ENCODE measurements at regions not wholly inside any gene's neighbourhood (a gene's known extent, or its start where the extent isn't known, plus 50 kb on each side); places are given as distances from the start of the nearest gene placed in this dataset.

DNA sequence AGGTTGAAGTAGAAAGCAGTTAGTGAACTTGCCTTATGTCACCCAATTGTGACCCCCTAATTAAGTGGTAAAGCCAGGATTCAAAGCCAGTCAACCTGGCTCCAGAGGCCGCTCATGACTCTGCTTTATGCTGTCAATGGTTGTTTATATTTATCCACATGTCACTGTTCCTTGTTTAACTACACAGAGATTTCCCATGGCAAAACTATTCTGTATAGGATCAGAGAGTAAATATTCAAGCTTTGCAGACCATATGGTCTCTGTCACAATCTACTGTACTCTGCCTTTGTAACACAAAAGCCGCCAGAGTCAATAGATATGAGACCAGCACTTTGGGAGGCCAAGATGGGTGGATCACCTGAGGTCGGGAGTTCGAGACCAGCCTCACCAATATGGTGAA, 371.7 kb upstream of the PTBP2 start:
- no peak overlapping the region for H3K4me3 ChIP-seq (ENCODE audit: low read depth, low read length)
- no peak for DNase-seq (ENCODE audit: low read depth)

DNA sequence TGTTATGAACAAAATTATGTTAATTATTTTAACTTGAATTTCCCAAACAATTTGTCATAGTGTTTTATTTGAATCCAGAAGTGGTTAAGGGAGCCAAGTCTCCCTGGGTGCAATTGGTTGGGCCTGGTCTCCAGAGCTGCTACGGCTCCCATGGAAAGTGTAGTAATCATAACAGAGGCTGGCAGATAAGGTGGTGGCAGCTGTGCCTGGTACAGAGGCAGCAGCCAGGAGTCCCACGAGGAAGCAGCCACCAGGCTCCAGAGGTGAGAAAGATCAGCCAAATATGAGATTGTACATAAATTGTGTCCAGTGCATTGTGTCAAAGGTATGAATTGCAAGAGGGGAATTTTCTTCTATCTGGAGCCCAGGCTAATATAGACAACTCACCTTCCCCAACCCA, 368.9 kb upstream of the PTBP2 start:
- no peak for DNase-seq (ENCODE audit: low read depth)
- H3K4me3 ChIP-seq (ENCODE audit: low read depth, low read length) = no peak overlapping the region

DNA sequence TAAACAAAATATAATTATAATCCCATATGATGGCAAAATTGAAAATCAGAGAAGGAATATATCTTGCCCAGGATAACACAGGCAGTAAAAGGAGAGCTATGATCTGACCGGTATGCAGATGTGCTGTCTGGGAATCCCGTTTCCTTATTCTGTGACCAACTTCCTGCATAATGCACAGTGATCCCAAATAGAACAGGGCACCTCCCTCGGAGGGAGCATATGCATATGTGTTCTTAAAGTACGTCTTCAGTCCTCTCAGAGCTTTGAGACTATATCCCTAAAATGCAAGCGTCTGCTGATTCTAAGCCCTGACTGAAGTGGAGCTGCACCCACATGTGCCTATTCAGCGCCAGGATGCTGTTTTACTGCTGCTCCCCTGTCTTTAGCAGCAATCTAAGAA, 366.1 kb upstream of the PTBP2 start:
- H3K4me3 ChIP-seq (ENCODE audit: low read depth, low read length) = no peak overlapping the region
- no peak for DNase-seq (ENCODE audit: low read depth)

DNA sequence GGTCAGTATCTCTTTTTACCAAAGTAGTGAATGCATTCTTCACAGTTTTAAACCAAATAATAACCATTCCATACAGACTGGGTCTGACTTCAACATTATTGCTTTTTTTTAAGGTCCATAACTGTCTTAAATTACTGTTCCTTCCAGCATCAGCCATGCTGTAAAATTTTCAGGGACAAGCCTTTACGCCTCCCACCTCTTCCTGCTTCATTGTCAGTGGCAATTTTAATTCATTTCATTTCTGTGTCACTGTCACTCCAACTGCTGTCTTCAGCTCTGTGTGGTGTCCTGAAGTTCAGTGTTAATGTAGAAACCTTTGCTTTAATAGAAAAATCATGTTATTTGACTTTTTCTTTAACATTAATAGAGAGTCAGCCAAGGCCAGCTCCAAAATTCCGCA, 365.6 kb upstream of the PTBP2 start:
- no peak overlapping the region for H3K4me3 ChIP-seq (ENCODE audit: low read depth, low read length)
- DNase-seq (ENCODE audit: low read depth) = no peak

DNA sequence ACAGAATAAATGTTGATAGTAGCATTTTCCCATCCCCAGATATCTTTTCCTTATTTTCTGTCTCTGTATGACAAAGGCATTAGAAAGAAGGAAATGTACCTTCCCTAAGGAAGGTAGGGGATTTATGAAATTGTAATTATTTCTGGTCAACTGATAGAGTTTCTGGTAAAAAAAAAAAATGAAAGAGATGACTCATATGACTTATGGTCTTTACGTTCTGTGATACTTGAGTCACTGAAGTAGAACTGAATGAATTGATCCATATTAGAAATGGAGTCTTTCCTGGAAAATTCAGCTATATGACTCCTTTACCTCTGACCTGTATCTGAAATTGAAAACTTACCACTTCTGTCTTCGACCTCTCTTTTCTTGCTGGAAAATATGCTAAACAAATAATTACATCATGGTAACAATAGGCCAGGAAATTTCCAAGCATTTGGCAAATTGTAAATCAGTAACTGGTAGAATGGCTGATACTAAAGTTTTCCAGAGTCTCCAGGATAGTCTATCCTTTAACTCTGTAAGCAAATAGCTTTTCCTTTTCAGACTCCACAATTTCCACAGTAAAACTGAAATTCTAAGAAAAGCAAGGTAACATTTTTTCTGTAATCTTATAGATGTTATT, 364.3 kb upstream of the PTBP2 start:
- DNase-seq (ENCODE audit: low read depth) = no peak
- H3K4me3 ChIP-seq (ENCODE audit: low read depth, low read length) = no peak overlapping the region

DNA sequence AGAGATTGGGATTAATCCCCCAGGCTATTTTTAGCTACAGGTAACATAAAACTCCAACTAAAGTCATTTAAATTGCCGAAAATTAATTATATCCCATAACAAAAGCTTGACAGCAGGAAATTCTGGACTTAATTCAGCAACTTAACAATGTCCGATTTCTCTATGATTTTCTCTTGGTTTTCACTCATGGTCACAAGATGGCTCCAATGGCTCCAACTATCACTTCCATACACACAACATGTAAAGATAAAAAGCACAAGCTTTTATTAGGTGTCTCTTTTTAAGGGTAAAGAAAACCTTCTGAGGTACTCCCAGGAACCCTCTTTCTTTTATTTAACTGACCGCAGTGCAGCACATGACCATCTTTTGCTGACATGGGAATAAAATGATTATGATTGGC, 363.5 kb upstream of the PTBP2 start:
- DNase-seq (ENCODE audit: low read depth) = no peak
- H3K4me3 ChIP-seq (ENCODE audit: low read depth, low read length) = no peak overlapping the region

DNA sequence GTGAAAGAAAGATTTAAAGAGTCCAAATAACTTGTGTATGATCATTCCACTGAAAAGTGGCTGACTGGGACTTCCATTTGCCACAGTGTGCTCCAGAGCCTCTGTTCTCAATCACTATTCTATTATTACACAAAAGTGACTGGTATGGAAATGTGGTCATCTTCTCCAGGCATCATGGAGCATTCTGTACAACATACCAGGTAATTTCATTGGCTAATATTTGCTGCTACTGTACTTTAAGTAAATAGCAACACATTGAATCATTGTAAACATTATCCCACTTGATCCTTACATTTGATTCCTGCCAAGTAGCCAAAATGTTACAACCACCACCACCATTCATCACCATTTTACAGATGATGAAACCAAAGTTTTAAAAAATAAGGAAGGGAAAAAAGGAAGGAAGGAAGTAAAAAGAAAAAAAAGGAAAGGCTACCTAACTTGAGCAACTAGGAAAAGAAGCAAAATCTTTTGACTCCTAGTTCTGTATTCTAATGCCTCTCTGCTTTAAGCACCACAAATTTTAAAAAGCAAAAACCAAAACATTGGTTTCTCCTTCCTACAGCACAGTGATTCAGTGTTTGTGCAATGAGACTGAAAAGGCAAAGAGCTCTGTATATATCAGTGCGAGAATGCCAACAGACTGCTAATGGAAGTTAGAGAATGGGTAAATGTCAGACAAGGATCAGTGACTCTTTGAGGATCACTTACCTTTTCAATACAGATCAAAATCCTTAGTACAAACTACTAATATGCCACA, 361.4 kb upstream of the PTBP2 start:
- no peak for DNase-seq (ENCODE audit: low read depth)
- H3K4me3 ChIP-seq (ENCODE audit: low read depth, low read length) = no peak overlapping the region

DNA sequence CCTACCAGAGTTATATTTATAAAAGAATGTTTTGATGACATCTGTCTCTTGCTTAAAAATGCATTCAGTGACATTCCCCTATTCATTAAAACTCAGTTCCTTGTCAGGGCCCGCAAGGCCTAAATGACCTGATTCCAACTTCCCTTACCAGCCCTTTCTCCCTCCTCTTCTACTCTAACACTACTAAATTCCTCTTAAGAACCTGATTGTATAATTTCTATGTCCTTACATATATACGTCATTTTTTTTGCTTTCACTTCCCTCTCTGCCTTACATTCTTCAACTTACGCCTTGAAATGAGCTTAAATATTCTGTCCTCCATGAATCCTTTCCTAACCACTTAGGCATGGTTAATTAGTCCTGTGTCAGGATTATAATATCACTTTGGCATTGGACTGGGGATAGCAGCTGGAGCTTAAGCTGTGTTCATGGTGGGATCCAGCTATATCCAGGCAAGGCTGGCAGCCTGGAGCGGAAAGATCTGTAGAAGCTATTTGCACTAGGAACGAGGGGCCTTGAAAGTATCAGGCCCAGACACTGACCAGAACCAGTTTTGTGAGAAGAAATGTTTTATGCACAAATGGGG, 360.2 kb upstream of the PTBP2 start:
- DNase-seq (ENCODE audit: low read depth) = no peak
- H3K4me3 ChIP-seq (ENCODE audit: low read depth, low read length) = no peak overlapping the region

DNA sequence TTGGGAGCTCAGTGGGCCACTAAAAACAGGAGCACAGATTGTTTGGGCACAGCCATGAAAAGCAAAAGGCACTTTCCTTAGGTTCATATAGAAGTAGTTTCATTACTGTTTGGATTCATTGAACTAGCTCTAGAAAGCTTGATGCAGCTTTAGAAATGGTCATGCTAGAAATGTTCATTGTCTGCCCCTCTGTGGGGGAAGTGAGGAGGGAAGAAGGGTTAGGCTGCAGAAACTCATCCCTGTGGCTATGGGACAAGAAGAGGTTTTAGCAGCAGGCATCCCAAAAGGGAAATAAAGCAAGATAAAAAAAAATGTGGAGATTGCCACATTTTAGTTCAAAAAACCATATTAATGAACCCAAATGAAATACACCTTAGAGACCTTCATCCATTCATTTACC, 359.6 kb upstream of the PTBP2 start:
- DNase-seq (ENCODE audit: low read depth) = no peak
- no peak overlapping the region for H3K4me3 ChIP-seq (ENCODE audit: low read depth, low read length)

DNA sequence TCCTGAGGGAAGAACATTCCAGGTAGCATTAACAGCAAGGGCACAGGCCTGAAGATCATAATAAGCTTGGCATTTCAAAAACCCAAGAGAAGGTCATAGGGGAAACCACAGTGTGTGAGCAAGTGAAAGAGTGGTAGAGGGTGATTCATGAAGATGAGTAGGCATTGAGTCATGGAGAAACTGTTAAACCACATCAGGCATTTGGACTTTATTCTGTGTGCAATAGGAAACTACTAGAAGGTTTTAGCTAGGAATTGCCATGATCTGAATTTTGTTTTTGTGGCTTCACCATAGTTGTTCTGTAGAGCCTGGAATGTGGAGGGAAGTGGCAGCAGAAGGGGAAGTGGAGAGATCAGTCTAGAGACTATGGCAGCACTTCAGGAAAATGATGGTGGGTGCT, 359.0 kb upstream of the PTBP2 start:
- peak; percentile 96 for DNase-seq (ENCODE audit: low read depth)
- no peak overlapping the region for H3K4me3 ChIP-seq (ENCODE audit: low read depth, low read length)

DNA sequence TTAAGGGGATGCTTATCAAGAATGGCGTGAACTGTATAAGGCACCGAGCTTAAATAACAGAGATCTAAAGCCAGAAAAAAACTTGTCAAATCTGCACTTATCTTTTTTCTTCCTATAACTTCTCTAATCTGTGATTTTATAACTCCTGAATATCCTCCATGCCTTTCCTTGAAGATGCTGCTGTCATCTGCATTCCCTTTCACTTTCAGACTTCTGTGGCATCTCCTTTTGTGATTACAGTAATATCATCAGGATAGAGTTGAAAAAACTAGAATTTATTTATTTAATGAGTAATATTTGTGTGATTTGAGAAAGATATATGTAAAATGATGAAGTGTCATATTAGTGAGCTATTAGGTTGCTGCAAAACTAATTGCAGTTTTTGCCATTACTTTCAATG, 357.8 kb upstream of the PTBP2 start:
- H3K4me3 ChIP-seq (ENCODE audit: low read depth, low read length) = no peak overlapping the region
- no peak for DNase-seq (ENCODE audit: low read depth)

DNA sequence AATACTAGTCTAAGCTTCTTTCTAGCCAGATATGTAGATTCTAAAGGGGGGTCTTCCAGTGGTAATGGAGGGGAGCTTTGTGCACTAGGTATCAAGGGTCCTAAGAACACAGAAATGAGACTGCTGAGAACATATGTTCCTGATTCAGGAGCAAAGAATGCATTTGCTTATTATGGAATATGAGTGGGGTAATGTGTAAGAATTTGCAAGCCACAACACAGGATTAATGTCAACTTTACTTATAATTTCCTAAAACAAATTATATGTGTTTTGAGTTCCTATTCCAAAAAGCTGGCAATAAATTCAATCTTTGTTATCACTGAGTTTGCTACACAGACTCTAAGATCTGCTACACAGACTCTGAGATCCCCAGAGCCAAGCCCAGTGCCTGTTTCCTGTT, 357.0 kb upstream of the PTBP2 start:
- H3K4me3 ChIP-seq (ENCODE audit: low read depth, low read length) = no peak overlapping the region
- DNase-seq (ENCODE audit: low read depth) = no peak

DNA sequence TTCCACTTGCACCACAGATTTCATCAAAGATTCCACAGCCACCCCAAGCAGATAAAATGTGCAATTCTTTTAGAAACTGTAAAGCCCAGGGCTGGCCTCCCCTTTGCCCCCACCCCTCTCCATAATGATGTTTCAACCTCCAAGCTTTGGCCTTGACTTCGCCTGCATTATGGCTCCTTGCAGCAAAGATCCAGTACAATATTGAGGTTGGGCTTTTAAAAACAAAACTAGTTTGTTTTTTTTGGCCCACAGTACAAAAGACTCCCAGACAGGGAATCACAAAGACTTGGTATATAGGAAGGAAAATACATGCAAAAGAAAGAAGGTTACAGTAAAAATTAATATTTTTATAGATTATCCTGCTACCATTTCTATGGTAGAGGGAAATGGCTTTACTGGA, 356.5 kb upstream of the PTBP2 start:
- no peak overlapping the region for H3K4me3 ChIP-seq (ENCODE audit: low read depth, low read length)
- no peak for DNase-seq (ENCODE audit: low read depth)

DNA sequence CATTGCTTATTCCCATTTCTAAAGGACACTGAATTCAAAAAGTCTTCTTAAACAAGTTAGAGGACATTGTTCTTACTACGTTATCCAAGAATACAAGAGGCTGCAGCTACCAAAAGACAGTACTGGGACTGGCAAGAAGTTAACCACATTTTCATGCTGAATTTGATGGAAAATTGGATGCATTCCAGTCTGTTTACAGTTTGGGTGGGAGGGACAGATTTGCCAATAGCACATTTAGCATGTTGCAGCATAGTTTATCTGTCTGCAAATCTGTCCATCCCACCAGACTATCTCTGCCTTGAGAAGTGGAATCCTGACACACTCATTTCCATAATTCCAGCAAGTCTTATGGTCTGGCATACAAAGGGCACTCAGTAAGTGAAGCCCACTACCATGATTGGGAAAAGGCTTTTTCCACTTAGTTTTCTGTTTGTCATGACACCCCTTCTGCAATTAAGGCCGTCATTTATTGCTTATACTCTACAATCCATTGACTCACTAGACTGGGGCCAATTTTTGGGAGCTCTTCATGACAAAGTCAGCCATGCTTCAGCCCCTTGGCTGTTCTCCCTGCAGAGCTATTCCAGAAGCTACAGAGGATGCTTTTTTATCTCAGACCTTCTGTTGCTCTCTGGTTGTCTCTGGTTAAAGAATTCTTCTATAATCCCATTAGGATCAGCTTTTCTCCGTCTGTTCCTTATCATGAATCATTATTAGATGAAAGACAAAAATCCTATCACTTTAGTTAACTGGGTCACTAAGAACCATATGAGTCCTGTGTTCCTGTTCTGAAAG, 355.8 kb upstream of the PTBP2 start:
- DNase-seq (ENCODE audit: low read depth) = peak; percentile 50
- H3K4me3 ChIP-seq (ENCODE audit: low read depth, low read length) = no peak overlapping the region

DNA sequence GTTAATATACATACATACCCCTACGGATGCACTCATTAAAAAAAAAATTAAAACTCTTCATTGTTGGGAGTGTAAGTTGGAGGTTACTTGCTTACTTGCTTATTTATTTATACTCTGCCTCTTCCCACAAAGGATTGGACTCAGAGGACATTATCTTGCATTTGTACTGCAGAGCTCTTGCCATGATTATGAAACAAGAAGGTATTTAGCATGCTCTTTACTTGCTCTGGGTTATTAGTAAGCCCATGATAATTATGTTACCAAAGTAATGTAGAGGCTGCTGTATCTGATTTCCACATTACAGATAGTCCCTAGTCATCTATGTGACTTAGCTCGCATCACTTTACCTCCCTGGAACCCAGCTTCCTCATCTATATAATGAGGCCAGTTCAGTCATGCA, 355.1 kb upstream of the PTBP2 start:
- no peak overlapping the region for H3K4me3 ChIP-seq (ENCODE audit: low read depth, low read length)
- no peak for DNase-seq (ENCODE audit: low read depth)

DNA sequence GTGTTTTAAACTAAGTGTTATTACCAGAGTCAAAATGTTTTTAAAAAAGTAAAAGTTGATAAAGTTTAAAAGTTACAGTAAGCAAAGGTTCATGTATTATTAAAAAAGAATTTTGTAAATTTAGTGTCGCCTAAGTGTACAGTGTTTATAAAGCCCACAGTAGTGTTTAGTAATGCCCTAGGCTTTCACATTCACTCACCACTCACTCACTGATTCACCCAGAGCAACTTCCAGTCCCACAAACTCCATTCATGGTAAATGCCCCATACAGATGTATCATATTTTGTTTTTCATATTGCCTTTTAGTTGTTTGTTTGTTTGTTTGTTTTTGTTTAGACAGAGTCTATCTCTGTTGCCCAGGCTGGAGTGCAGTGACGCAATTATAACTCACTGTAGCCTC, 353.8 kb upstream of the PTBP2 start:
- no peak overlapping the region for H3K4me3 ChIP-seq (ENCODE audit: low read depth, low read length)
- DNase-seq (ENCODE audit: low read depth) = no peak

DNA sequence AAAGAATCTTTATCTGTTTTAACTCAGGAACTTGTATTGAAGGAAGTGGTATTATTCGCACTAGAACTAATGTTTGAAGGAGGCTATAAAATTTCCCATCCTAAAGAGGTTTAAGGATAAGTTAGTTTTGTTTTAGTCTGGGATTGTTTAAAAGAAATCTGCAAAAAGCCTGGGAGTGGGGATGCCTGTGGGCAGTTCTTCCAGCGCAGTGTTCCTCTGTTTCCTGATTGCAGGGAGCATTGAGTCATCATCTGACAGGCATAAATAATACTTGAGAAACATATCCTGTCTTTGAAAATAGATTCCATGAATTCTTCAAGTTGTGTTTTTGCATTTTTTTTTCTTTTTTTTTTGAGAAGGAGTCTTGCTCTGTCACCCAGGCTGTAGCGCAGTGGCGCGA, 350.8 kb upstream of the PTBP2 start:
- no peak overlapping the region for H3K4me3 ChIP-seq (ENCODE audit: low read depth, low read length)
- DNase-seq (ENCODE audit: low read depth) = peak; percentile 75

DNA sequence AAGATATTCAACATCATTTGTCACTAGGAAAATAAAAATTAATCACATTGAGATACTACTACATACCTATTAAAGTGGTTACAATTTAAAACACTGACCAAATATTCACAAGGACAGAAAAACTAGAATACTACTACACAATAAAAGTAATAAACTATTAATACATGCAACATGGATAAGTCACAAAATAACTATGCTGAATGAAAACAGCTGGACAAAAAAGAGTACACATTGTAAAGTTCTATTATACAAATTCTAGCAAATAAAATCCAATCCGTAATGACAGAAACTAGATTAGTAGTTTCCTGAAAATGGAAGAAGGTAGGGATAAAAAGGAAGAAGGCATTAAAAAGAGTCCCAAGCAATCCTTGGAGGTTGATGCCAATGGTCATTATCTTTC, 348.7 kb upstream of the PTBP2 start:
- H3K4me3 ChIP-seq (ENCODE audit: low read depth, low read length) = no peak overlapping the region
- no peak for DNase-seq (ENCODE audit: low read depth)

DNA sequence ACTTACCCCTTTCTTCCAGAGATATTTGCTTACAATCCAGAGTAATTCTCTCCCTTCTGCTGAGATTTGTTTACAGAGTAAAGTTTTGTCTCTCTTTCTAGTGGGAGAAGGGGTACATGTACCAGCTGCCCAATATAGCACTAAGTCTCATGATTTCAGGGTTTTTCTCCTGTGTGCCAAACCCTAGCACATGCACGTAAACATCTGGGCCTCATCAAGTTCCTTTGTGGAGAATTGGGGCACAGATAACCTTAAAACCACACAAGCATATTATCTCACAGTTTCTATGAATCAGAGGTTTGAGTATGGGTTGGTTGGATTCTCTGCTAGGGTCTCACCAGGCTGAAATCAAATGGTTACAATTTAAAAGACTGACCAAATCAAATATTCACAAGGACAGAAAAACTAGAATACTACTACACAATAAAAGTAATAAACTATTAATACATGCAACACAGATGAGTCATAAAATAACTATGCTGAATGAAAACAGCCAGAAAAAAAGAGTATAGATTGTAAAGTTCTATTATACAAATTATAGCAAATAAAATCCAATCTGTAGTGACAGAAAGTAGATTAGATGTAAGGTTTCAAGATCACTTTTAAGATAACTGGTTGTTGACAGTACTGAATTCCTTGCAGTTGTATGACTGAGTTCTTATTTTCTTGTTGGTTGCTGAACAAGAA, 347.4 kb upstream of the PTBP2 start:
- no peak overlapping the region for H3K4me3 ChIP-seq (ENCODE audit: low read depth, low read length)
- no peak for DNase-seq (ENCODE audit: low read depth)

DNA sequence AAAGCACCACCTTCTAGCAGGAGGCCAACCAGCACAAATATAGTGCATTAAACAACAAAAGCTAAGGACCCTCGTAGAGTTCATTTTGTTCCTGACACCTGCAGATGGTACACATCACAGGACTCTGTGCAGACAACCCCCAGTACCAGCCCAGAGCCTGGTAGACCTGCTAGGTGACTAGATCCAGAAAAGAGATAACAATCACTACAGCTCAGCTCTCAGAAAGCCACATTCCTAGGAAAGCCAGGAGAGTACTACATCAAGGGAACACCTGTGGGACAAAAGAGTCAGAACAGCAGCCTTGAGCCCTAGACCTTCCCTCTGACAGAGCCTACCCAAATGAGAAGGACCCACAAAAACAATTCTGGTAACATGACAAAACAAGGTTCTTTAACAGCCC, 344.7 kb upstream of the PTBP2 start:
- no peak for DNase-seq (ENCODE audit: low read depth)
- H3K4me3 ChIP-seq (ENCODE audit: low read depth, low read length) = no peak overlapping the region
